HG03175 (cell line): ENCODE measurements at regions not wholly inside any gene's neighbourhood (a gene's known extent, or its start where the extent isn't known, plus 50 kb on each side); places are given as distances from the start of the nearest gene placed in this dataset.

Source experiments
- ATAC-seq: cut with Tn5 transposase; IDR thresholded peaks from one replicate; pipeline ENCODE4 v1.9.1; 2021; ENCODE audit warnings: mild to moderate bottlenecking, moderate library complexity; ENCODE audit not compliant: unreplicated experiment

- ATAC-seq, result no peak
These were observed 874.4 kb downstream of the SUCLG1 start for GRCh38 chr2:83584672-83585071.

GRCh38 chr2:83582589-83582988 lies 876.5 kb downstream of the SUCLG1 start:
- no peak for ATAC-seq

DNA sequence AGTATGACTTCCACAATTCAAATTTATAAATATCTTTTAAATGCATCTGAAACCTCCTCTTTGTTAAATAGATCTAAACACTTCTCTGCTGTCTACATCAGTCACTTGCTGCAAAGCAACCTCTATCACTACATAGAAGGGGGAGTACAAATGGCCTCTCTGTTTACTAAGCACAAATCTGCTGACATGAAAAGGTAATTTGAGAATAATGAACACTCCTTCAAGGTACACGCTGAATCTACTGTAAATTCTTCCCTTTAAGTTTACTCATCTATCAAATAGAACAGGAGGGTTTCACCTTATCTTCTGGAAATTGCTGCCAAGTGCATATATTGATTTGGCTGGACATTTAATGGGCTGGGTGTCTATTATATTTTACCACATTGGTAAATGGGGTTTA lies 879.6 kb downstream of the SUCLG1 start:
- ATAC-seq, result no peak

- no peak for ATAC-seq
These were observed 880.7 kb downstream of the SUCLG1 start for GRCh38 chr2:83578405-83578804.

DNA sequence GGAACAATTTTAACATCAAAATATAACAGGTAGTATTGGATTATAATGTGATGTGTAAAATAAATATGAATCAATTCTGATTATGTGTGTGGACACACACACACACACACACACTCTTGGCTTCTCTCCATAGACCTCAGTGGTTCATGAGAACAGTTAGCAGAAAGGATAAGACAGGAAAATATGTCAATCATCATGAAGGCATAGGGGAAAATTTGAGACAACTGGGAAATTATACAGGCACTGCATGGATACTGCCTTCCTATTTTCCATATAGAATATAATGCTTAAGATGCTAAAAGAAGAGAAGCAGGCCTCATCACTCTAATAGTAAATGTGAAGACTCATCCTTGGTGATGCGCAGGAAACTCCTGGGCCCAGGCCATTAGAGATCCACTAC lies 884.5 kb downstream of the SUCLG1 start:
- ATAC-seq, result no peak

DNA sequence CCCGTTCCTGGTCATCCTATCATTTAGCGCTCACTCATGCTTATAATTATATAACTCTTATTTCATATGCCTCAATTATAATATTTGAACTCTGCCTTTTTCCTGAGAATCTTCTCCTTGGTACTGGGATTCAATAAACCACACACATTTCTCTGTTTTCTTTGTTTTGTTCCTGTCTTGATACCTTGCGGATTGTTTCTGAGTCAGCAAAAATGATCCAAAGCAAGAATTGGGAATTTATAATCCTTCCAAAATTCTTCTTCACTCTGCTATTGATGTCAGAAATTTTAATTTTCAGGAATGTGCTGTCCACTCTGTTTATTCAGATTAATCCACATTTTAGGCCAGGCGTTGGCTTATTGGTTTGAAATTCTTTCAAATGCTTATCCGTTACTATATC lies 886.0 kb downstream of the SUCLG1 start:
- ATAC-seq, result no peak

GRCh38 chr2:83572400-83572799 lies 886.7 kb downstream of the SUCLG1 start:
- no peak for ATAC-seq

- no peak for ATAC-seq
These were observed 891.5 kb downstream of the SUCLG1 start for GRCh38 chr2:83567551-83567950.

DNA sequence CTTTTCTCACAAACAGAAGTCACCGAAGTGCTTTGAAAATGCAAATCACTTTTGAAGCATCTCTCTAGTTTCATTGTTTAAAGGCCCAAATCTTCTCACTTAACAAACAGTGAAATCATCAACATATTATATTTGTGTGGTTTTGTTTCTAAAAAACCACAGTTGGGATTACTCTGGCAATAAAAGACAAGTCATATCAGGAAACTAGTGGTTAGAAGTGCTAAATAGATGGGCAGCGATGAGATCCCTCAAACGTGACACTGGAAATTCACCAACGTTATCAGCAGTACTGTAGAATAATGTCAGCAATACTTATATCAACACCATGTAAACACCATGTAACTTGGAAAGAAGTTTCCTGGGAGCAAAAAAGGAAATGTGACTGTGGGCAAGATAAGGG lies 893.5 kb downstream of the SUCLG1 start:
- no peak for ATAC-seq

DNA sequence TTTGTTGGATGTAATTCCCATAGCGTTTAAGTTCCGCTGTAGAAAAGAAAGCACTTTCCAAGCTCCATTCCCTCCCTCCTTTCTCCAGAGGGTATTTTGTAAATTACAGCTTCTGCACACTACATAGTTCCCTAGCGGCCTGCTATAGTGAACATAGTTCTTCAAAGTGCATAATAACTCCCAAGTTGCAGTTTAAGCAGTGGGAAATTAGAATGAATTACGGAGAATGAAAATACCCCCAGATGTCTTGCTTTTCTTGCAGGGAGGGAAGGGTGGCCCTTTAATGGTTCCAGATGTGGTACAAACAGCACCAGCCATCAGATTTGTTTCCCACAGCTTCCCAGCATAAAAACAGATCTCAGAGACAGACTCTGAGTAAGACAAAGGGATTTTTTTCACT lies 893.9 kb downstream of the SUCLG1 start:
- no peak for ATAC-seq

- no peak for ATAC-seq
These were observed 897.5 kb downstream of the SUCLG1 start for GRCh38 chr2:83561592-83561991.

GRCh38 chr2:83536556-83536955 lies 922.5 kb downstream of the SUCLG1 start:
- no peak for ATAC-seq

DNA sequence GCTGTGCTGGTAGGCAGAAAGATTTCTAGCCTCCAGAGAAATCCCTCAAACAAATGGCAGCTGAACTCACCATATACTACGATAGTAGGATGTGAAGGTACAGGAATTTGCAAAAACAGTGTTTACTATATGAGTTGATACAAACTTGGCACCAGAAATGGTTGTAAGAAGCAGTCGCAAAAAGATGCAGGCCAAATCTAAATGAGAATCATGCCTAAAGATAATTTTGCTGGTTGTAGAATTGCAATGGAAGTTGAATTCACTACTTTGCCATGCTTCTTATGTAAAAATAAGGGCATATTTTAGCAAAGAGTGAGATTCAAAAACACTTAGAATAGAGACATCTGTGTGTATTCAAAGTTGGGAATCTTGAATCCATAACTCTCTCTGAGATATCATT lies 924.7 kb downstream of the SUCLG1 start:
- no peak for ATAC-seq

- ATAC-seq, result no peak
These were observed 927.8 kb downstream of the SUCLG1 start for GRCh38 chr2:83531206-83531826.

DNA sequence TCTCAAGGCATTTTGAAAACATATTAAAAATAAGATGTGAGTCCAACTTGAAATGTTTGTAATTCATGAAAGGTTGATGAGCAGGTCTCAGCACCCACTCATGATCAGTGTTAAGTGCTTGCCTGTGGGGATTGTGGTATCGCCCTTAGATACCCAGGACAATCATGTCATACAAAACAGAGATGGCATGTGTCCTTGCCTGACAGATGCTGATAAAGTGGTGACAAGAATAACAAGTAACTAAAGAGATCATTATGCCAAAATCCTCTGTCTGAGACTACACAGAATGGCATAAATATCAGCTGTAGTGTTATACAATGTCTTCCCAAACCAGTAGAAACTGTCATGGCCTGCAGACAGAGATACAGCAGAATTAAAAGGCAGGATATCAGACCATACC lies 930.3 kb downstream of the SUCLG1 start:
- no peak for ATAC-seq

DNA sequence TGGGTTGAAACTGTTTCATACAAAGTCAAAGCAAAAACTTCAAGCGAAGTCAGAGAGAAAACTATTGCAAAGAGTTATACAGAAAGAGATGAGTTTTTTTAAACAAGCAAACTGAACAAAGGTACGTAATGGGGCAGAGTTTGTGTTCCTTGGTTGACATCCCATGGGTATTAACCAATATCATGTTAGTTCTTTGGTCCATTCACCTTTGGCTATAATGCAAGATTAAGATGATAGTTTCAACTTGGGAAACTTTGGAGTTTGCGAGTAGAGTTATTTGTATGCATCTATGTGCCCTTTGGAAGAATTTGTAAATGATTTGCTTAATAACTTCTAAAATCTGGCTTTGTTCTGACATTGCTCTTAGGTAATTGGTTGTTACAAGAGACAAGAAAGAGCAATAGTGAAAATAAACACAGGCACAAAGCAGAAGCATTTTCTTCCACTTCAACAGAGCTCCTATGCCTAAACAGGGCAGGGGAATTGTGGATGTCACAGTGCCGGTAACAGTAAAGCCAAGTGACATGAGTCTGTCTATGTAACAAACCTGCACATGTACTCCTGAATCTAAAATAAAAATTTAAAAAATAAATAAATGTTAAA lies 936.1 kb downstream of the SUCLG1 start:
- ATAC-seq, result no peak

- no peak for ATAC-seq
These were observed 941.2 kb downstream of the SUCLG1 start for GRCh38 chr2:83517727-83518368.

GRCh38 chr2:83516503-83516902 lies 942.6 kb downstream of the SUCLG1 start:
- no peak for ATAC-seq

DNA sequence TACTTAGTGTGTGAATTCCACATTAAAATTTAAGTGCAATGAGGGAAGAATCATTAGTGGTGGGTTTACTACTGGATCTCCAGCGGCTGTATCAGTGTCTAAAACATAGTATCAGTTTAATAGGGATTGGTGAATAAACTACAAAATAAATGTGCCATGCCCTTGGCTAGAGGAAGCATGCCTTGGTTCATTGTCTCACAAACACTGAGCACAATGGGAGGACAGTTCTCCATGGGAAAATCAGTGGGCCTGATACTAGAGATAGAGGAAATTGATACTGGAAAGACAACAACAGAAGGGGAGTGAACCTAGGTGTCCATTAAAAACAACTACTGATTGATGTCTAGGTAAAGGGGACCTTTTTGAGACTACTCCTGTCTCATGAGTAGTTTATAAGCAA lies 971.6 kb downstream of the SUCLG1 start:
- no peak for ATAC-seq

GRCh38 chr2:83481436-83481835 lies 977.6 kb downstream of the SUCLG1 start:
- no peak for ATAC-seq

DNA sequence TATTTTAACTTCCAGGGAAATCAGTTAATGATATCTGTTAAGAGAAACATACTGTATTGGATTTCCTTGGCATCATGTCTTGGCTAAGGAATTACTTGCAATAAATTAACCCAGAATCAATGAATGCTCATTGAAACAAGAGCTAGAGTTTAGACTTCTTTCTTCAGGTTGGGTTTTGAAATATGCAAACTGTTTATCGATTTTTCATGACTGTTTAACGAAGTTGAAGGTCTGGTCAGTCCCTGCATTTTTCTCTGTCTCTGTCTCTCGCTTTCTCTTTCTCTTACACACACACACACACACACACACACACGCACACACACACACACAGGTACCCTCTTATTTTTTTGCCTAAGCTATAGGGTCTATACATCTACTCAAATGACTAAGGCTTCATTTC lies 981.0 kb downstream of the SUCLG1 start:
- ATAC-seq, result no peak

DNA sequence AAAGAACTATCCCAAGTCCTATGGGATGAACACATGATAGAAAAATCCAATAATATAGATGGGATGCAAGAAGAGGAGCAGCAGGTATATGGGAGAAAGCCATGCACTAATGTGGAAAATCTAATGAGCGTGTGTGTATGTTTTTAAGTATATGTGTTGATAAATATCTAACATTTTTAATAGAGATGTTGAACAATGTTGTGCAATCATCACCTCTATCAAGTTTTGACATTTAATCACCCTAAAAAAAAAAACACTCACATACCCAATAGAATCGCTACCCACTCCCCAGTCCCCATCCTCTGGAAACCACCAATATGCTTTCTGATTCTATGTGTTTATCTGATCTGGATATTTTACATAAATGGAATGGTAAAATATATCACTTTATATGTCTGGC lies 983.7 kb downstream of the SUCLG1 start:
- no peak for ATAC-seq

DNA sequence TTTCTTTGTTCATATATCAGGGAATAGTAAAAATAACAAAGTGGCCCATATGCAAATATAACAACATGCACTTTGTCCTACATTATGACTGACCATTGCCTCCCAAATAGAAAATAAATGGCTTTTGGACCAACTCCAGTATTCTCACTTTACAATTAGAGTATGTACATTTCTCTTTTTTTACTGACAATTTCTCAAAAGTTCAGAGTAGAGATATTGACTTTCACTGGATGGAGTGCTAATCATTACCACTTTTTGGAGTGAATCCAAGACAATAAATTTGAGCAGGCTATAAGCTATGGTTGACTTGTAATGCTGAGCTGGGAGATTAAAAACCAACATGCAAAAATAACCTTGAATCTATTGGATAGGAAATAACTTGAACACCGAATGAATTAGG lies 987.4 kb downstream of the SUCLG1 start:
- ATAC-seq, result no peak
